ENCODE measurements at regions not wholly inside any gene's neighbourhood (a gene's known extent, or its start where the extent isn't known, plus 50 kb on each side); places are given as distances from the start of the nearest gene placed in this dataset.

- no peak for DNase-seq
Observed at GRCh38 chr5:144577676-144578075, 407.0 kb downstream of the KCTD16 start.

- no peak for DNase-seq
Observed at GRCh38 chr5:144575736-144576135, 405.1 kb downstream of the KCTD16 start.

GRCh38 chr5:144567421-144567780, 396.7 kb downstream of the KCTD16 start:
- no peak for DNase-seq

- no peak for DNase-seq
Observed at GRCh38 chr5:144566747-144567420, 396.2 kb downstream of the KCTD16 start.

- no peak for DNase-seq
Observed at GRCh38 chr5:144549580-144549979, 378.9 kb downstream of the KCTD16 start.

GRCh38 chr5:144548936-144549335, 378.3 kb downstream of the KCTD16 start:
- no peak for DNase-seq

- DNase-seq = no peak
Observed at GRCh38 chr5:144547098-144547499, 376.4 kb downstream of the KCTD16 start.

GRCh38 chr5:144538845-144539244, 368.2 kb downstream of the KCTD16 start:
- DNase-seq = no peak

All from NCI-H1436 (cell line).